ENCODE measurements at regions not wholly inside any gene's neighbourhood (a gene's known extent, or its start where the extent isn't known, plus 50 kb on each side); places are given as distances from the start of the nearest gene placed in this dataset.

- no peak overlapping the region for H3K27ac ChIP-seq
- no peak overlapping the region for H3K4me3 ChIP-seq
- peaks cover 62% of the 10 kb centered on the region for H3K27me3 ChIP-seq
- H3K36me3 ChIP-seq: no peaks in the 10 kb centered on the region
- TF ChIP-seq CTCF (IDR thresholded peaks at IDR 0.05) (no peak), POLR2AphosphoS5 (IDR thresholded peaks at IDR 0.05) (no peak), EP300 (IDR thresholded peaks at IDR 0.05) (no peak), POLR2A (IDR thresholded peaks at IDR 0.05) (no peak)
- peaks cover 0 to 5% (median 0%) of the 10 kb centered on the region in 3 donors for H3K9me3 ChIP-seq
- H3K4me1 ChIP-seq: no peaks in the 10 kb centered on the region
- WGBS, 2 donors (ENCODE audit: low coverage in 1 of 2): 43 to 67% methylated on average over 4 to 5 of the region's 10 CpGs
- ATAC-seq: no peak
Observed at GRCh38 chr1:30271401-30272276, 451.7 kb downstream of the MATN1 start.

GRCh38 chr1:30270461-30270860, 452.9 kb downstream of the MATN1 start:
- peaks cover 0 to 5% (median 0%) of the 10 kb centered on the region in 3 donors for H3K9me3 ChIP-seq
- no peaks in the 10 kb centered on the region for H3K36me3 ChIP-seq
- no peak for ATAC-seq
- no peaks in the 10 kb centered on the region for H3K4me1 ChIP-seq
- WGBS, 2 donors (ENCODE audit: low coverage in 1 of 2): 82% methylated on average over 1 of the region's 1 CpG; no CpG with 5 or more reads in 1 of the 2 donors
- TF ChIP-seq CTCF (IDR thresholded peaks at IDR 0.05) (no peak), POLR2A (IDR thresholded peaks at IDR 0.05) (no peak), POLR2AphosphoS5 (IDR thresholded peaks at IDR 0.05) (no peak), EP300 (IDR thresholded peaks at IDR 0.05) (no peak)
- H3K4me3 ChIP-seq: no peak overlapping the region
- H3K27me3 ChIP-seq: peaks cover 67% of the 10 kb centered on the region
- H3K27ac ChIP-seq: no peak overlapping the region

- WGBS, 2 donors (ENCODE audit: low coverage in 1 of 2): 63 to 85% methylated on average over 1 to 3 of the region's 4 CpGs
- no peak overlapping the region for H3K4me3 ChIP-seq
Observed at GRCh38 chr1:30268923-30269666, 454.3 kb downstream of the MATN1 start.

GRCh38 chr1:30267856-30268255, 455.5 kb downstream of the MATN1 start:
- H3K4me3 ChIP-seq: no peak overlapping the region
- WGBS, 2 donors (ENCODE audit: low coverage in 1 of 2): 62 to 64% methylated on average over 2 to 6 of the region's 6 CpGs
- no peaks in the 10 kb centered on the region for H3K36me3 ChIP-seq
- no peak overlapping the region for H3K27ac ChIP-seq
- TF ChIP-seq CTCF (IDR thresholded peaks at IDR 0.05) (no peak), EP300 (IDR thresholded peaks at IDR 0.05) (no peak), POLR2A (IDR thresholded peaks at IDR 0.05) (no peak), POLR2AphosphoS5 (IDR thresholded peaks at IDR 0.05) (no peak)
- H3K9me3 ChIP-seq: no peaks in the 10 kb centered on the region
- H3K4me1 ChIP-seq: no peaks in the 10 kb centered on the region
- H3K27me3 ChIP-seq: peaks cover 58% of the 10 kb centered on the region
- ATAC-seq: no peak

More at GRCh38 chr1:30268923-30269666, 454.3 kb downstream of the MATN1 start:
- Histone ChIP-seq H3K27me3 (peaks cover 63% of the 10 kb centered on the region), H3K27ac (no peak overlapping the region), H3K36me3 (no peaks in the 10 kb centered on the region), H3K4me1 (no peaks in the 10 kb centered on the region), H3K9me3 (peaks cover 0 to 1% (median 0%) of the 10 kb centered on the region in 3 donors)
- no peak for TF ChIP-seq CTCF (IDR thresholded peaks at IDR 0.05)
- TF ChIP-seq POLR2AphosphoS5 (IDR thresholded peaks at IDR 0.05): no peak
- no peak for TF ChIP-seq POLR2A (IDR thresholded peaks at IDR 0.05)
- no peak for TF ChIP-seq EP300 (IDR thresholded peaks at IDR 0.05)
- ATAC-seq: no peak
